RWPE2 (cell line): ENCODE measurements at regions not wholly inside any gene's neighbourhood (a gene's known extent, or its start where the extent isn't known, plus 50 kb on each side); places are given as distances from the start of the nearest gene placed in this dataset.

Source experiments
- ATAC-seq: fragments of 200-7000 bp; cut with Tn5 transposase; 3 replicates; pipeline ENCODE4 v1.9.1; 2021; ENCODE audit warnings: low read depth
- DNase-seq: peaks from one replicate; pipeline ENCODE4 v3.0.0-alpha.2; 2020; ENCODE audit warnings: low spot score
- H3K27ac ChIP-seq: fragments of 450-650 bp; 2 replicates; pipeline ENCODE4 v1.5.1; 2017; ENCODE audit warnings: mild to moderate bottlenecking; ENCODE audit not compliant: poor library complexity, severe bottlenecking
- H3K27me3 ChIP-seq: fragments of 250-450 bp; sonication (Bioruptor Pico); 2 replicates; pipeline ENCODE4 v1.5.1; 2021; ENCODE audit warnings: mild to moderate bottlenecking, moderate library complexity; ENCODE audit not compliant: insufficient read depth, poor library complexity, severe bottlenecking
- H3K36me3 ChIP-seq: fragments of 250-450 bp; sonication (Bioruptor Pico); 2 replicates; pipeline ENCODE4 v1.5.1; 2020; ENCODE audit warnings: low read depth, mild to moderate bottlenecking, moderate library complexity
- H3K4me1 ChIP-seq: fragments of 250-450 bp; sonication (Bioruptor Pico); 2 replicates; pipeline ENCODE4 v1.5.1; 2021; ENCODE audit warnings: mild to moderate bottlenecking, moderate library complexity; ENCODE audit not compliant: insufficient read depth, poor library complexity, severe bottlenecking
- H3K4me3 ChIP-seq: fragments of 250-450 bp; sonication (Bioruptor Pico); 2 replicates; pipeline ENCODE4 v1.5.1; 2021; ENCODE audit warnings: mild to moderate bottlenecking, moderate library complexity; ENCODE audit not compliant: severe bottlenecking
- H3K9me3 ChIP-seq: fragments of 250-450 bp; sonication (Bioruptor Pico); 2 replicates; pipeline ENCODE4 v1.5.1; 2021; ENCODE audit warnings: mild to moderate bottlenecking, moderate library complexity; ENCODE audit not compliant: severe bottlenecking
- CTCF ChIP-seq: fragments of 450-650 bp; IDR thresholded peaks from one replicate; pipeline ENCODE4 v1.5.1; 2017; ENCODE audit warnings: mild to moderate bottlenecking, moderate library complexity; ENCODE audit not compliant: poor library complexity, severe bottlenecking

GRCh38 chr16:51916231-51916630, 630.7 kb downstream of the TOX3 start:
- H3K4me3 ChIP-seq = no peak overlapping the region
- DNase-seq (no peak), ATAC-seq (no peak)
- H3K36me3 ChIP-seq = no peaks in the 10 kb centered on the region
- no peaks in the 10 kb centered on the region for H3K9me3 ChIP-seq
- H3K27me3 ChIP-seq = peaks cover 4% of the 10 kb centered on the region
- TF ChIP-seq CTCF = no peak
- no peak overlapping the region for H3K27ac ChIP-seq
- no peaks in the 10 kb centered on the region for H3K4me1 ChIP-seq

GRCh38 chr16:51907680-51908079, 639.3 kb downstream of the TOX3 start:
- DNase-seq (no peak), ATAC-seq (no peak)
- Histone ChIP-seq H3K27ac (no peak overlapping the region), H3K36me3 (no peaks in the 10 kb centered on the region), H3K4me3 (no peak overlapping the region), H3K9me3 (no peaks in the 10 kb centered on the region), H3K27me3 (peaks cover 4% of the 10 kb centered on the region), H3K4me1 (no peaks in the 10 kb centered on the region)
- TF ChIP-seq CTCF = no peak

GRCh38 chr16:51900221-51900780, 646.6 kb downstream of the TOX3 start:
- Histone ChIP-seq H3K27me3 (no peaks in the 10 kb centered on the region), H3K4me1 (no peaks in the 10 kb centered on the region), H3K9me3 (no peaks in the 10 kb centered on the region), H3K4me3 (no peak overlapping the region), H3K36me3 (no peaks in the 10 kb centered on the region), H3K27ac (no peak overlapping the region)
- ATAC-seq (no peak), DNase-seq (no peak)
- no peak for TF ChIP-seq CTCF

- no peak for TF ChIP-seq CTCF
- Histone ChIP-seq H3K27ac (no peak overlapping the region), H3K9me3 (no peaks in the 10 kb centered on the region), H3K4me3 (no peak overlapping the region), H3K36me3 (no peaks in the 10 kb centered on the region), H3K4me1 (no peaks in the 10 kb centered on the region), H3K27me3 (no peaks in the 10 kb centered on the region)
- DNase-seq (no peak), ATAC-seq (peak; percentile 38; the same call in 1 of the 3 replicates)
Observed at GRCh38 chr16:51898872-51899271, 648.1 kb downstream of the TOX3 start.

GRCh38 chr16:51896013-51896412, 650.9 kb downstream of the TOX3 start:
- no peak for ATAC-seq
- no peak overlapping the region for H3K4me3 ChIP-seq
- no peak for TF ChIP-seq CTCF
- no peaks in the 10 kb centered on the region for H3K27me3 ChIP-seq
- H3K9me3 ChIP-seq = no peaks in the 10 kb centered on the region
- DNase-seq = no peak
- H3K4me1 ChIP-seq = no peaks in the 10 kb centered on the region
- no peak overlapping the region for H3K27ac ChIP-seq
- H3K36me3 ChIP-seq = no peaks in the 10 kb centered on the region
